ENCODE measurements at regions not wholly inside any gene's neighbourhood (a gene's known extent, or its start where the extent isn't known, plus 50 kb on each side); places are given as distances from the start of the nearest gene placed in this dataset.
"Not testable (repeated sequence)": the region's sequence is repeated elsewhere in the genome, so short reads cannot be mapped to it uniquely, and the experiment has no call there.

GRCh38 chr4:164614329-164614728 is 139.6 kb upstream of the SMIM31 start:
- no peak for DNase-seq

GRCh38 chr4:164614999-164615398 is 138.9 kb upstream of the SMIM31 start:
- no peak for DNase-seq

- no peak for DNase-seq
Observed at GRCh38 chr4:164615964-164616363, 138.0 kb upstream of the SMIM31 start.

- DNase-seq = no peak
Observed at GRCh38 chr4:164616961-164617360, 137.0 kb upstream of the SMIM31 start.

GRCh38 chr4:164617426-164617825 is 136.5 kb upstream of the SMIM31 start:
- no peak for DNase-seq

GRCh38 chr4:164617911-164618310 is 136.0 kb upstream of the SMIM31 start:
- DNase-seq = no peak

- no peak for DNase-seq
Observed at GRCh38 chr4:164621886-164622521, 131.9 kb upstream of the SMIM31 start.

GRCh38 chr4:164623099-164623498 is 130.8 kb upstream of the SMIM31 start:
- DNase-seq = no peak

- DNase-seq = no peak
Observed at GRCh38 chr4:164639001-164639400, 114.9 kb upstream of the SMIM31 start.

- DNase-seq = no peak
Observed at GRCh38 chr4:164648151-164648848, 105.6 kb upstream of the SMIM31 start.

GRCh38 chr4:164648849-164649212 is 105.1 kb upstream of the SMIM31 start:
- DNase-seq = no peak

GRCh38 chr4:164659765-164660164 is 94.2 kb upstream of the SMIM31 start:
- DNase-seq = no peak

GRCh38 chr4:164676152-164676551 is 77.8 kb upstream of the SMIM31 start:
- DNase-seq = not testable (repeated sequence)

- DNase-seq = no peak
Observed at GRCh38 chr4:164683040-164683439, 70.9 kb upstream of the SMIM31 start.

GRCh38 chr4:164695650-164696049 is 58.3 kb upstream of the SMIM31 start:
- DNase-seq = no peak

GRCh38 chr4:164700471-164700870 is 53.5 kb upstream of the SMIM31 start:
- peak; percentile 10 for DNase-seq

GRCh38 chr4:164701665-164702064 is 52.3 kb upstream of the SMIM31 start:
- DNase-seq = no peak
